Right renal pelvis (tissue), 4 donors: ENCODE measurements at regions not wholly inside any gene's neighbourhood (a gene's known extent, or its start where the extent isn't known, plus 50 kb on each side); places are given as distances from the start of the nearest gene placed in this dataset.

Experiments used
- DNase-seq, 4 donors: peaks; one replicate each; pipeline ENCODE4 v3.0.0-alpha.2; 2013; ENCODE audit warnings: low read depth in 4 of 4, low spot score in 3 of 4, missing footprints in 1 of 4

- DNase-seq, result no peak
Measured at GRCh38 chr3:144197582-144197981, 226.0 kb downstream of the DIPK2A start.

DNA sequence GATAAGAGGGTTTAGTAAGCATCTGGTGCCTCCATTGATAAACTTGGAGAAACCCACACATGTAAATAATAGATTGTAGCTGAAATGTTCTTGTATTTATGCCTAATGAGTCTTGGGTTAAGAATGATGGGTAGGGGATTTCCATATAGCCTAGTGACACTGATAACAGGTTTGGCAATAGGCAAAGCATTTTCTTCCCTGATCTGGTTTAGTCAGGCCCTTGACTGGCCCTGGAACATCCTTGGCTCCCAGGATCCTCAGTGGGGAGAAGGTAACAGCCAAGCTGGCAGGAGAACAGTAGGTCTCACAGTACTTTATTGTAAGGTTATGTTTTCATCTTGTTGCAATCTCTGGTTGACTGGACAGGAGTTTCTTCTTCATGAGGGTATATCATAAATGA is 228.4 kb downstream of the DIPK2A start:
- no peak for DNase-seq

DNA sequence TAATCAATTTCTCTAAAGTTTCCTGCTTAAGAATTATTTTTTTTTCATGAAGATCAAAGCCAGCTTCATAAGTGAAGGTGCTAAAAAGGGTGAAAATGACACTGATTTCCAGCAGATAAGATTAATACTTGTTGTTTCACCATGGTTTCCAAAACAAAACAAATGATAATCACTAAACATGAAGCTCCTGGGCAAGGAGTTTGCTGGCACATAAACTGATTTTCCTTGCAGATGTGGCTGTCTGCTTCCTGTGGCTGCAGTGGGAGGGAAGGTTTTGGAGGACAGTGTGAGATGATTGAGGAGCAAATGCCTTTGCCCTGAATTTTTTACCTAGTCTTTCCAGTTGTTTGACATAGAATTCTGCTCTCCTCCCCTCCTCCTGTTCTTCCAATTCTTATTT is 228.8 kb downstream of the DIPK2A start:
- DNase-seq, result no peak

GRCh38 chr3:144221761-144222160 is 250.1 kb downstream of the DIPK2A start:
- DNase-seq, result peak in 2 of 4 donors; percentile 20 to 36

- DNase-seq, result no peak
Measured at GRCh38 chr3:144229330-144229729, 257.7 kb downstream of the DIPK2A start.

- DNase-seq, result no peak
Measured at GRCh38 chr3:144229953-144230352, 258.3 kb downstream of the DIPK2A start.

GRCh38 chr3:144235489-144235888 is 263.9 kb downstream of the DIPK2A start:
- no peak for DNase-seq

DNA sequence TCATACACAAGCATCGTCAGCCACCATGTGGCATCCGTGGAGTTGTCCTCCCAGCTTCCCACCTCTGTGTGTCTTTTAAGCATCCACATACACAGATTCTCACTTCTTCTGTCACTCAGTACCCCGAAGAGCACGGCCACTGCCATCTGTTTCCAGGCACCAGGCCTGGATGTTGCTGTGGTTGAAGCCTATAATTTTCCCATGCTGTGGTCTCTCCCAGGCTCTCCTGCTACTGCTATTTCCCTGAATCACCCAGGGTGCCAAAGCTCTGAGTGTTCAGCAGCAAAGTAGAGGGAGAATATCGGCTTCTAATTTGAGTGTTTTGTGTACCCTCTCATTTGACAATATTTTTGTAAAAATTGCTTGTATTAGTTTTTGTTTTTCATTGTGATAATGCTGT is 265.7 kb downstream of the DIPK2A start:
- no peak for DNase-seq

DNA sequence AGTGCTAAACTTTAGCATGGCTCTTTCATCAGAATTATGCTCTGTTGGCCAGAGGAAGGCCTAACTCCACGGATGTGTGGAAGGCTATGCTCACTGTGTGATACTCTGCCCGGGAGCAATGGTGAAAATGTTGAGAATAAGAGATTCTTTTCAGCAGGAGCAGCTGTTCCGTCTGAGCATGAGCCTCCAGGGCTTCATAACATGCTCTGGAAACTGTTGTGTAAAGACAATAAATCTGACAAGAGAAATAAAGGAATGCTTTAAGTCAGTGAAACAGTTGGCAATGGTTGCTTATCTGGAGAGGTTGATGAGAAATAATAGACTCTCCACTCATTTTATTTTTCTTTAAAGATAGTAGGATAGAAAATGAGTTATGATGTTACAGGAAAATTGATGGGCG is 269.8 kb downstream of the DIPK2A start:
- peak in 1 of 4 donors; percentile 12 for DNase-seq

- no peak for DNase-seq
Measured at GRCh38 chr3:144242747-144243146, 271.1 kb downstream of the DIPK2A start.

DNA sequence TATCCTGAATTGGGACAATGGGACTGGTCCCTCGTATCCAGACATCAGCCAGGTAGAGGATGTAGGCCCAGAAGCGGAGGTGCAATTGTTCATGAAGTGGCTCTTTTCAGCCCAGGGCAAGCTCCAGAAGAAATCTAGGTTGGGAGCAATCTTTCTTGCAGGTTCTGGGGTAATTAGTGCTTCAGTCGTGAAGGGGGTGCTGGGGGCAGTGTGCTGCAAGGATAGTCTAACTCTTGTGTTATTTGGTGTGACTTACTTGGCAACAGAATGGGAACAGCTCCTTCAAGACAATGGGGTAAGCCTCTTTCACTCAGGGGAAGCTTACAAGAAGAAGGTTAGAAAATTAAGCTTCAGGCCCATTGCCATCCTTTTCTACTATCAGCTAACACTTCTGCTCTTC is 273.0 kb downstream of the DIPK2A start:
- no peak for DNase-seq

DNA sequence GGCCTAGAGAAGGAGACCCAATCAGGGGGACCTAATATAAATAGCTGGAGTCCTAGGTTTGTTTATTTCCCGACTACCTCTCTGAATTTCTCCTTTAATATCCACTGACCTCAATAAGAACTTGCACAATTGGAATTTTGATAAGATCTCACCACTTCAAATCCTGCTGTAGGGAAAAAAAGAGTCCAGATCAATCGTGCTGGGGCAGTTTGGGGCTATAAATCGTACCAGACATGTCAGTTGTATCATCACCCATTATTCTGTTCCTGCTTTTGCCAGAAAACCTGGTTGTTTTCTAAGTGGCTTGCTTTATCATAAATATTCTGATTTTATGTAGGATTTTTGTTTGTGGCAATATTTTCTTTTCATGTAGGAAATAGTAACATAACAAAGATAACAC is 281.3 kb downstream of the DIPK2A start:
- no peak for DNase-seq

- DNase-seq, result no peak
Measured at GRCh38 chr3:144257381-144257780, 285.8 kb downstream of the DIPK2A start.

GRCh38 chr3:144259267-144259666 is 287.6 kb downstream of the DIPK2A start:
- DNase-seq, result no peak

DNA sequence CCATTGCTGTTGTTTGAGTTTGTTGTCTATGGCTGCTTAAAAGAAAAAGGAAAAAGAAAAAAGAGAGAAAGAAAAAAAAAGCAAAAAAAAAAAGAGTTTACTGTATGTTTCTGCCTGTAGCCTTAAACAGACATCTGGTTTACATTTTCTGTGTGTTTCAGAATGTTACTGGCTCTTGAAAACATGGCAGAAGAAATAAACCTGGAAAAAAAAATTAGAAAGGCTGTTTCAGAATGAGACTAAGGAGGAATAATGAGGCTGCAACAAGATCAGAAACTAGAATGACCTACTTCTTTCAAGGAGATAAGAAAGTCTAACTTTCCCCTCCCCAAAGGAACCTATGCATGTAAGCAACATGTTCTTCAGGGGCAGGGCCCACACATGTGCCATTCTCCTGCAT is 292.1 kb downstream of the DIPK2A start:
- DNase-seq, result no peak

- no peak for DNase-seq
Measured at GRCh38 chr3:144264350-144264749, 292.7 kb downstream of the DIPK2A start.

DNA sequence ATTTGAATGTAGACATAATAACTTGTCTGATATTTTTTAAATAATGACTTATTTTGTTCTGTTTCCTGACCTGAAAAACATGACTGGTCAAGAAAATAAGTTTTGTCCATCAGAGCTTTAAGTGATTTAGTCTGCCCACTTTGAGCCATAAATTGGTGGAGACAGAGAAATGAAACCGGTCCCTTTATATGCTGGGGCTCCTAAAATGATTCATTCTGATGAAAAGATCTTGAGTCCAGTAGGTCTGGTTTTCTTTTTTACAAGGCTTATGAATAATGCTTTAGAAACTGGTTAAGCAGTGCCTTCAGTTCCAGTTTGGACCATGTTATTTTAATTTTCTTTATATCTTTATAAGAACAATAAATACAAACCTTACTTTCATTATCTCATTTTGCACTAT is 293.2 kb downstream of the DIPK2A start:
- DNase-seq, result no peak

GRCh38 chr3:144265542-144266100 is 294.0 kb downstream of the DIPK2A start:
- no peak for DNase-seq

- no peak for DNase-seq
Measured at GRCh38 chr3:144270100-144270499, 298.5 kb downstream of the DIPK2A start.

DNA sequence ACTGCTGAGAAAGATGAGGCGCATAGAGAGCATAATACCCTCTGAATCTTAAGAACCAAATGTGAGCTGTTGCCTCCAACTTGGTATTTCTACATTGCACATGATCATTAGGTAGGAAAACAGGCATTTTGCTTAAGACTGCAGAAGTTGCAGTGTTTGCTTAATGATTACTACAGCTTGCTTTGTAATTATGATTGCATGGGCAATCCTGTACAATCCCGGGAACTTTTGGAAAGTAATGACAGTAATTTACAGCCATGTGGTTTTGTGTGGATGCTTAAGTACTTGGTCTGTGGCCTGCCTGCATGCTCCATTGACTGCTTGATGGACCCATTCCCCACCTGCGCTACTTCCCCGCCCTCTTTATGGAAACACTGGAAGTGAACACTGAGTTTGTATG is 301.1 kb downstream of the DIPK2A start:
- peak; percentile 34 to 67 (median 54) for DNase-seq

DNA sequence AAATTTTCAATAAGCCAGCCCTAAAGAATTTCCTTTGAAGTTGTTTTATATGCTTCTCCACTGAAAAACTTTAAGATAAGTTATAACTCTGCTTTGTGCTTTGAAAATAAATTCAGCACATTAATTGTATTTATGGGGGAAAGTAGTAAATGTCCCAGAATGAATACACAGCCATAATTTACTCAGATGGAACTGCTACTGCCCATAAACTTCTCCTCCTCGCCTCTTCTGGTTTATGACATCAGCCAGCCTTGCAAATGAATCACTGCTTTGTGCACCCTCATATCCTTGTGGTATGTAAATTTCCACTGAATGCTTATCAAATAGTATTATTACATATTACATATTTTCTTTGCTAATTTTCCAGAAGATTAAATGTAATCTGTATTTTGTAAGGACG is 302.0 kb downstream of the DIPK2A start:
- DNase-seq, result peak in 3 of 4 donors; percentile 20 to 48 (median 28)

- DNase-seq, result no peak
Measured at GRCh38 chr3:144275005-144275404, 303.4 kb downstream of the DIPK2A start.

- no peak for DNase-seq
Measured at GRCh38 chr3:144282313-144282712, 310.7 kb downstream of the DIPK2A start.
